GM12872 (cell line): ENCODE measurements at regions not wholly inside any gene's neighbourhood (a gene's known extent, or its start where the extent isn't known, plus 50 kb on each side); places are given as distances from the start of the nearest gene placed in this dataset.

Source experiments
- TF ChIP-seq, protein P1 (sequence below): IDR thresholded peaks from 3 replicates; pipeline ENCODE4 v1.5.1; 2011; ENCODE audit warnings: low read depth, mild to moderate bottlenecking, low read length, moderate library complexity; ENCODE audit not compliant: insufficient read depth

DNA sequence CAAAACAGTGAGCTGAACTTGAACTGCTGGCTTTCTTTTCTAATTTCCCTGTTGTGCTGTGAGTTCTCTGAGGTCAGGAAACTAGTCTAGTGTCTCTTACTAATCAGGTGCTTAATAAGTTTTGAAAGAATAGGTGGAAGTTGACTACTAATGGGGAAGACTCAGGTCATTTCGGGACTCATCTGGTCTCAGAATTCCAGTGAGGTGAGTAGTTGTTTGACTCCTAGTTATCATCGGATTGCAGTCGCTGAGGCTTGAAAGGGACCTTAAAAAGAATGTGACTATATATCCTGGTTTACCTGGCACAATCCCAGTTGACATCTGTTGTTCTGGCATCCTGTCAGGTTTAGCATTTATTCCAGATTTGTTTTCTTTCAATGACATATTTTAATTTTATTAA lies 81.4 kb upstream of the SPAG17 start:
- TF ChIP-seq, protein P1, sequence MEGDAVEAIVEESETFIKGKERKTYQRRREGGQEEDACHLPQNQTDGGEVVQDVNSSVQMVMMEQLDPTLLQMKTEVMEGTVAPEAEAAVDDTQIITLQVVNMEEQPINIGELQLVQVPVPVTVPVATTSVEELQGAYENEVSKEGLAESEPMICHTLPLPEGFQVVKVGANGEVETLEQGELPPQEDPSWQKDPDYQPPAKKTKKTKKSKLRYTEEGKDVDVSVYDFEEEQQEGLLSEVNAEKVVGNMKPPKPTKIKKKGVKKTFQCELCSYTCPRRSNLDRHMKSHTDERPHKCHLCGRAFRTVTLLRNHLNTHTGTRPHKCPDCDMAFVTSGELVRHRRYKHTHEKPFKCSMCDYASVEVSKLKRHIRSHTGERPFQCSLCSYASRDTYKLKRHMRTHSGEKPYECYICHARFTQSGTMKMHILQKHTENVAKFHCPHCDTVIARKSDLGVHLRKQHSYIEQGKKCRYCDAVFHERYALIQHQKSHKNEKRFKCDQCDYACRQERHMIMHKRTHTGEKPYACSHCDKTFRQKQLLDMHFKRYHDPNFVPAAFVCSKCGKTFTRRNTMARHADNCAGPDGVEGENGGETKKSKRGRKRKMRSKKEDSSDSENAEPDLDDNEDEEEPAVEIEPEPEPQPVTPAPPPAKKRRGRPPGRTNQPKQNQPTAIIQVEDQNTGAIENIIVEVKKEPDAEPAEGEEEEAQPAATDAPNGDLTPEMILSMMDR = no peak

DNA sequence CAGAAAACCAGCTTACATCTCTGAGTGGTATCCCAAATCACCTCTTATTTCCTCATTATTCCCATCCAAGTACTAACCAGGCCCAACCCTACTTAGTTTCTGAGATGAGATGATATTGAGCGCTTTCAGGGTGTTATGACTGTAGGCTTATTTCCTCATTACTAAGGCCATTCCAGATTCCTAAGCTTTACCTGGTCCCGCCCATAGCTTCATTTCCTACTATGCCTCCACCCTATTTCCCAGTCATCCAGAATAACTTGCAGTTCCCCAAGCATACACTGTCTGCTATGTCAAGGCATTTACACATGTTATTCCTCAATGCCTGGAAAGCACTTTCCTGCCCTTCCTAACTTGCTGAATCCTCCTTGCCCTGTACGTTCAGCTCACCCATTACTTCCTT lies 79.3 kb upstream of the SPAG17 start:
- TF ChIP-seq, protein P1 = no peak

DNA sequence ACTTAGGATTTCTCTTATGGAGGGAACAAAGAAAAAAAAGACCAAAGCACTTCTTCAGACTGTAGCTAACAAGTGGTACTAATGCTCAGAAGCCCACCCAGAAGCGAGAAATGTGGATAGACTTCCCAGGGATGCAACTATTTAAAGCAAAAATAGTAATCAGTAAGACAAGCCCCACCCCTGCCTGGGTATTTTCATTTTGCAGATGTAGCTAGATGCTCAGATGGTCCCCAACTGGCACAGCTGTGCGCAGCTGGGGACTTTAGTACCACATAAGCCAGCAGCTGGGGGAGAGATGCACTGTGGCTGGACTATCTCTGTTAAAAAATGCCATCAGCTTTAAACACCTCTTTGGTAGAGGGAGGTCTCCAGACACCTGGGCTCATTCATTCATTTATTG lies 77.8 kb upstream of the SPAG17 start:
- TF ChIP-seq, protein P1 = no peak

DNA sequence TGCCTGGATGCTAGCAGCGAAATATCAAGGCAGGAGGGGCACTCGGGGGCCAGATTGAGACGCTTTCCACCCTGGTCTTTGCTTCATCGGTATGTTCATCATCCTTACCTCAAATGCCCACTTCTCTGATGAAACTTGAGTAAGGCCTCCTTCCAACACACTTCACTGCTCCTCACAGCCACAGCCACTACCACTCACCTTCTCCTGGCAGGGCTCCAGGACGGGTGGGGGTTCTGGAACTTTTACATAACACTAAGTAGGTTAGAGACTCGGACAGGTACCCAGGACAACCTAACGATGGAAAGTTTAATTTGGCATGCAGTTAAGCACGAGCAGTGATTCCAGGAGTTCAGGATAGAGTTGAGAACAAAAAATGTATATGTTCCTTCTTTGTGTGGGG lies 73.9 kb upstream of the SPAG17 start:
- TF ChIP-seq, protein P1 = no peak

GRCh38 chr1:118257946-118258345 lies 72.9 kb upstream of the SPAG17 start:
- TF ChIP-seq, protein P1 = no peak

GRCh38 chr1:118254491-118255425 lies 69.7 kb upstream of the SPAG17 start:
- TF ChIP-seq, protein P1 = no peak

DNA sequence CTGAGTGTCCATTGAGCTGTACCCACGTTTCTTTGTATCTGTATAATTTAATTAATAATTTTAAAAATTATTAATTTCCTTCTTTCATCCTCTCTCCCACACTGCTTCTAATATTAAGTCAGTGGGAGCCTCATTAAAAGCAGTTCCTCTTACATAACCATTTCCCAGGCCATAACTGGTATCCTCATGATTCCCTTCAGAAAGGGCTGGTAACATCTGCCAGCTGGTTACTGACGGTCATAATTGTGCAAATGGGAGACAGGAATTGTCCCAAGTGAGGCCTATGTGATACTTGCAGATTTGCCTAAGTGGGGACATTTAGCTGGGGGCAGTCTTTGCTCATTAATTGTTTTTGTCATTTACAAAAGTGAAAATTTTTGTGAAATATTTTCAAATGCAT lies 69.0 kb upstream of the SPAG17 start:
- TF ChIP-seq, protein P1 = no peak
